COR-L47 (cell line): ENCODE measurements at regions not wholly inside any gene's neighbourhood (a gene's known extent, or its start where the extent isn't known, plus 50 kb on each side); places are given as distances from the start of the nearest gene placed in this dataset.

Source experiments
- DNase-seq: peaks from one replicate; lab custom pipeline; 2025; lab: John Stamatoyannopoulos, UW

- DNase-seq: no peak
Measured at GRCh38 chr2:180660881-180661685, 319.3 kb upstream of the UBE2E3 start.

GRCh38 chr2:180660207-180660606, 320.2 kb upstream of the UBE2E3 start:
- no peak for DNase-seq

DNA sequence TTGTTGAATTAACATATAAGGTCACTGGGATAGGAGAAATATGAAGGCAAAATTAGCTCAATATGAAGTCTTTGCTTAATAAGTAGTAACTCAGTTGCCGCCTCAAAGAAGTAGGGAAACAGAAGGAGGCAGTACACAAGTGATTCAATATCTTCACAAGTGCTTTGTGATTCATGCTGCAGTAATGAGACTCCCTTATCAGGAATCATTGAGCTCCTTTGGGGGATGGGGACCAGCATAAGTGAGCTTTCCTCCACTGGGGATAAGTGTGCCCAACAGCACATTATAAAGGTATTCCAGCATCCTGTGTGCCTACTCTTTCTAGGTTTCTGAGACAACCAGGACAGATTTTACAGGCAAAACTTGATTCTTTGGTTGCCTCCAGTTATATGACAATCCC, 323.4 kb upstream of the UBE2E3 start:
- no peak for DNase-seq

DNA sequence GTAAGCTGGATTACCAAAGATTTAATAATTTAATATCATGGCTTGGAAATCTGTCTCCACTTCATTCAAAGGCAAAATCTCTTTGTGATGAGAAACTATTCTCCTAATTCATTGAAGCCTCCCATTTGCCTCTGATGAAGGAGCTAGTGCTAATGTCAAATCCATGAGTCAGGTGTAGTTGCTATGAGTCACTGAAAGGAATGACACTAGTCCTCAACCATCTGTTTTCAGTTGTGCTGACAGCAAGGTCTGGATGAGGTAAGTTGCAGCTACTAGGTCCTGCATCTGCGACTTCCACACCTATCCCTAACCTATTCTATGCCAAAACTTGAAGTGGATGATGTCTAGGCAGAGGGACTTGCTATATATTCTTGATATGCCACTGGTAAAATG, 324.0 kb upstream of the UBE2E3 start:
- no peak for DNase-seq

GRCh38 chr2:180655842-180656454, 324.5 kb upstream of the UBE2E3 start:
- no peak for DNase-seq

DNA sequence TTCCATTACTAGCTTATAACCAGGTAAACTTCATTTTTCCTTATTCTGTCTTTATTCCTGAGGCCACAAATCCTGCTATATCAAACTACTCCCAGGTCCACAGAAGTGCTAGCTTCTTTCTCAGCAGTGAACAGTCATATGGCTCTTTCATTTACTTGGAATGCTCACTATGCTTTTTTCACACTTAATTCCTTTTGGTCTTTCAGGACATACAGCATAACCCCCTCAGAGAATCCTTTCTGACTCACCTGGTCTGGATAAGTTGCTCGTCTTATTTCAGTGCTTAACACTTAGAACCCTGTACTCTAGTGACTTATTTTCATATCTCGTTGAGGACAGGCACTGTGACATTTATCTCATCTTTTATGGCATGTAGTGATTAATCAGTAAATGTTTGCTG, 325.0 kb upstream of the UBE2E3 start:
- no peak for DNase-seq

DNA sequence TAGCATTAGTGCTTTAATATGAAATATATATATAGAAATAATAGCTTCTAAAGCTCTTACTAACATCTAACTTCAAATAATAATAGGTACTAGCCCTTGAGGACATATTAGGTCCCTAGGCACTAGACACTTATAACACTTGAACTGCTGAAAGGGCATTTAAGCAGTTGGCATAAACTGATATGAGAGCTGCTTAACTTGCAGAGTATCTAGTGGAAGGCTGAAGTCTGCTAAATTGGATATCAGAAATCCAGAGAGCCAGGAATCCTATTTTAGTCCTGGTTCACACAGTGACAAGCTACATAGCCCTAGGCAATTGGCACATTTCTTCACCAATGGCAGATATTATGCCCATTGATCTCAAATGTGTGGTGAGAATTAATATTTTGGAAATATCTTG, 326.9 kb upstream of the UBE2E3 start:
- DNase-seq: no peak

- no peak for DNase-seq
Measured at GRCh38 chr2:180652794-180653193, 327.6 kb upstream of the UBE2E3 start.

- no peak for DNase-seq
Measured at GRCh38 chr2:180651596-180651995, 328.8 kb upstream of the UBE2E3 start.

DNA sequence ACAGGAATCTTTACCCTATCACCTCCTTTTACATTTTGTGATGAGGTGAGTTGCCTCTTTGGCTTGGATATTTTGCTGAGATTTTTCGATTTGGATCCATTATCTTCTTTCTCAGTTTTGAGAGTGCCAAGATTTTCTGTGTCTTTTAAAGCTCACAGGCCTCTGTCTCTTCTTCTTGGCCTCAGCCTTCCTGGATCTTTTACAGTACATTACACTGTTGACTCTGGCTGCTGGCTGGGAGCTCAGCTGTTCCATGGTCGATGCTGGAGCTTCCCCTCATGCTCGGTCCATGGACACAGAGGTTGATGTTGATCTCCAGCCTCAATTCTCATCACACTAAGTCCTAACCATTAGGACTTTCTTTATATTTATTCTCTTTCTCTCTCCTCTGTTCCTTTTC, 332.8 kb upstream of the UBE2E3 start:
- no peak for DNase-seq

GRCh38 chr2:180647221-180647620, 333.2 kb upstream of the UBE2E3 start:
- no peak for DNase-seq

DNA sequence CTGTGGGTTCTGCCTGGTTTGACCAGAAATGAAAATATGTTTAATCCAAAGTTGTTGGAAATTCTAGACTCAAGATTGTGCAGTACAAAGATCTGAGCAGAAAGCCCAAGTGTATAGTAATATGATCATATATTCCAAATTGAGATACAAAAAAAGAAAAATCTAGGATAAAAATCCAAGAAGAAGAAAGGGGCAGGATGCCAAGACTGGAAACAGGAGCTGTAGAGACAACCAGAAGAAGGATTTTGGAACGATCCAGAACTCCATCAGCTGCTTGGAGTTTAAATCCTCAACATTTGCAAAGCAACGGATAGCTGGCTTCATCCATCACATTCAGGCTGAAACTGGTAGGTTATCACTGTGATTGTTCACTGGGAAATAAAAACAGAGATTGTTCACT, 333.6 kb upstream of the UBE2E3 start:
- no peak for DNase-seq

DNA sequence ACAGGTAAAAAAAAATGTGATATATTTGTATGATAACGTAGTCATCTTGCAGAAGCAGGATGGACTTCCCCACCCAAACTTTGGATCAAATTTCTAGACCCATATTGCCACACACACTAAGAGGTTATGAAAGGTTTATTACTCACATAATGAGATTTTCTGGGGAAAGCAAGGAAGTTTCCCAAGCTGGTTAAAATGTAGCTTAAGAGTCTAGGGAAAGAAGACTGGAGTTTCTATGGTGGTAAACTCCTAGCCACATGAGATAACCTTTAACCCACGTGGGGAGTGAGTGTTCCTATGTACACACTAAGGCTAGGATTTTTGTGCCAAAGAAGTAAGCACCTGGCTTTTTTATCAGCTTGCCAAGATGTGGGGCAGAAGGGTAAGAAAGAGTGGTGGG, 335.7 kb upstream of the UBE2E3 start:
- DNase-seq: no peak

DNA sequence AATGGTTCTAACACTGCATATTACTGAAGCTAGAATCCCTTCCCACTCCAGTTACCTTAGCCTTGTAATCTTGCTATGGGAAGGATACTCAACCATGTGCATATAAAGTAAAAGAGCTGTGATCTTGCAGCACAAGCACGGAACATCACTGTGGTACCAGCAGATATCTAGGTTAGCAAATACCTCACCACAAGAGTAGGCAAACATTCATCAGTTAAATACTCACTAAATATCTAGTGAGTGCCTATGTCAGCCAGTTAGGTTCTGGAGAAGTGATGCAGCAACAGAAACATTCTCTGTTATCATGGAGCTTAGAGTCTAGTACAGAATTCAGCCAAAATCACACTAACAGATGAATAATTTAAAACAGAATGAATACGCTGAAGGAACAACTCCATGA, 349.6 kb upstream of the UBE2E3 start:
- DNase-seq: no peak

DNA sequence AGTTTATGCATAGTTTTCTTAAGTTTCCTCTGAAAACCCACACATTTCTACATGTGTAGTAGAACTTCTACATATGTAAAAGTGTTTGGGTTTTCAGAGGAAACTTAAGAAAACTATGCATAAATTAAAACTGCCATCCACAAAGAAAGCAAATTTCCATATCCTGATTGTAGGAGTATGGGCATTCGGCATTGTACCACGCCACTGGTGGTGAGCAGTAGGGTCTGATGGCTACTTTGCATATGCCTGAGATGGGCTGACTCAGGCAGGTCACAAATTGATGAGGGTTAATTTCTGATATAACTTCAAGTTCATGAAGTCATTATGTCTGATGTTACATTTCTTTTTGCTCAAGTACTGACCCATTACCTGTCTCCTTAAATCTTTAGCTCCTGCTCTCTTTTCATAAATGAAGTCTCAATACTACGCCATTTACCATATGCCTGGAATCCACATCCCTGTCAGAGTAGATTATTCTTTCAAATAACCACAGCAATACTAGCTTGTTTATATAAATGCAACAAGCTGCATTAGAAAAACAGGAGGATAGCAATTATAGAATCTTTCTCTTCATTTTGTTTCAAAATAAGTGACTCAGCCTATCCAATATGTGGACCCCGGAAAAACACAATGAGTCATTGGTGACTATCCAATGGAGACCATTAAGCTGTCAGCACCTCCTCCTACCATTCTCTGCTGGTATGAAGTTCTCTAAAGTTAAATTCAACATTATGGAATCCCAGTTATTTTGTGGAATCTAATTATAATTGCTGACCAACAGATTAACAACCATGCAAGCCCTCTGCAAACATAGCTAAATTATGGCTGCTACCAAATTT, 355.2 kb upstream of the UBE2E3 start:
- DNase-seq: no peak

DNA sequence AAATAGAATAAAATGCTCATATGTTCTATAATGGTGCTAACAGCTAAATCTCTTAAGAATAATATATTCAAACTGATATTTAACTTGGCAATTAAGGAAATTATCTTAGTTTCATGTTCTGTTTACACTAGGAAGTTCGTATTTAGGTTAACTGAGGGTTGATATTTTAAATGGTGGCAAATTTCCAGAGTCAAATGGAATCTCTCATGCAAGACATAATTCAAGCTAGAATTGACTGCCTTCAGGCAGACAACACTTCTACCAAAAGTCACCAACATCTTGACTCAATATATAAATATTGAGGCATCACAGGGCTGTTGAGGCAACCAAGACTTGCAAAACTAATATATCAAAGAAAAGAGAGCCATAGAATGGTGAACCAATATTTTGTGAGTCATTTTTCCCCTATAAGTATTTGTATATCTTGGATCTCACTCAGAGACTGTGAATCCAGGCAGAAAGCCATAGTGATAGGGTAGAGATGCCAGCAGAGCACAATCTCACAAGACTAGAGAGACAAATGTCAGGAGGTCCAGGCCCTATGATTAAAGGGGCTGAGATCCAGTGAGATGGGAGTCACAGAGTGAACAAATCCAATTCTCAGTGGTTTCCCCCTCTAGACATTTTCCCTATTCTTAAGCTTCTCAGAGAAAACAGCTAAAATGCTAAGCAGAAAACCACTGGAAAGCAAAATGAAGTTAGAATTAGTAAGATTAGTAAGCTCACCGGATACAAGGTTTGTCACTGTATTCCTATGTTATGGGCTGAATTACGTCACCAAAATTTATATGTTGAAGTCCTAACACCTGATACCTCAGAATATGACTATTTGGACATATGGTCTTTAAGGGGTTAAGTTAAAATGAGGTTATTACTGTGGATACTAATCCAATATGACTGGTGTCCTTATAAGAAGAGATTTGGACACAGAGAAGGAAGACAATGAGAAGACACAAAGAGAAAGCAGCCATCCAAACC, 358.2 kb upstream of the UBE2E3 start:
- peak; percentile 28 for DNase-seq

- DNase-seq: no peak
Measured at GRCh38 chr2:180621366-180621765, 359.0 kb upstream of the UBE2E3 start.

DNA sequence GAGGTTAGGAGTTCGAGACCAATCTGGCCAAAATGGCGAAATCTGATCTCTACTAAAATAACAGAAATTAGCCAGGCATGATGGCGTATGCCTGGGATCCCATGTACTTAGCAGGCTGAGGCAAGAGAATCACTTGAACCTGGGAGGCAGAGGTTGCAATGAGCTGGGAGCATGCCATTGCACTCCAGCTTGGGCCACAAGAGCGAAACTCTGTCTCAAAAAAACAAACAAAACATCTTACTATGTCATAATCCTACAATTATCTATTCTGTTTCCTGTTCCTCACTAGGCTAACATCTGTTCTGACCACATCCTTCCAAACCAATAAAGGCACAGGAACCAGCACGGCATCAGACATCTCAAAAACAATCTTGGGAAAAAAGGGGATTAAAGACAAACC, 361.8 kb upstream of the UBE2E3 start:
- no peak for DNase-seq

DNA sequence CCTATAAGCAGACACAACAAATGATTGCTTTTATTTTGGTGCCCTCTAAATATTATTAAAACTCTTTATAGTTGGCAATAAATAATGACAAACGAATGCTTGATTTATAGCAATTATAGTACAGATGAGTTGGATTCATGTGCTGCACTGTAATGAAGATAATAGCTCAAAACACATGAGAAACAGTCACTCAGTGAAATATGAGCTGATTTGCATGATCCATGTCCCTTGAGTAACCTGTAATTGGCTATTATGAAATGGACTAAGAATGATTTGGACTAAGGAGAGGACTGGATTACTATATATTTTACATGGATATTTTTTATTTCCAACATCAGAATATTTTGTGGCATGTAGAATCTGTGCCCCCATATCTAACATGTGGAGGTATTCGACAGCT, 365.6 kb upstream of the UBE2E3 start:
- DNase-seq: no peak

GRCh38 chr2:180609626-180610340, 370.6 kb upstream of the UBE2E3 start:
- DNase-seq: peak; percentile 29

DNA sequence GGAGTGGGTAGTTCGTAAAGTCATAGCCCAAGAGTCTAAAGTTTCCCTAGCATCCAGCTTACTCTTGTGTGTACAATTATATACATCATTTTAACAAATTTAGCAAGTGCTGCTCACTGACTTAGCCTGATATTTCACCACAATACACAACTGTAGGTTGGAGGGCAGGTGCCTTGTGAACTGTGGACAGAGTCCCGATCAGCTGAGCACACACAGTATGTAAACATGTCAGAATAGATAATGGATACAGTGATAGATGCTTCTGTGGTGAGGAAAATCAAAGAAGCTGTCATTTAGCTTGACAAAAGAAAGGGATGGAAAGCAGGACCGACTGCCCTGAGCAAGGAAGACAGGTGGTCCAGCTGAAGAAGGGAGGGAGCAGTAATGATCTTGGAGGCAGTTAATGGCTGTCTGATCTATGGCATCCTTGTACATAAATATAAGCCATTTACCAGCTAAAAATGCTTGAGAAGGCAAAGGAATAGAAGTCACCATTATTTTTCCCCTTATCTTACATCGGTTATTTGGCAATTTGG, 372.8 kb upstream of the UBE2E3 start:
- DNase-seq: peak; percentile 55
